IMR-90 (cell line): ENCODE measurements at regions not wholly inside any gene's neighbourhood (a gene's known extent, or its start where the extent isn't known, plus 50 kb on each side); places are given as distances from the start of the nearest gene placed in this dataset.

Experiments
- ATAC-seq: fragments of 200-7000 bp; cut with Tn5 transposase; 2 replicates; pipeline ENCODE4 v1.9.1; 2020; ENCODE audit warnings: low read depth, mild to moderate bottlenecking, moderate library complexity
- BruUV-seq: library from RNA; stranded (reverse); fragments of 400-500 nt; replicated peaks from 2 replicates; lab custom pipeline; 2021; lab: Mats Ljungman, UMichigan
- CTCF ChIA-PET: fragments of 300-600 bp; formaldehyde crosslinking; extraction: SDS; loops from one replicate; lab custom pipeline; 2021; ENCODE audit warnings: antibody characterized with exemption; lab: Yijun Ruan, JAX
- POLR2A ChIA-PET: fragments of 300-600 bp; sonication (Branson Sonifier 250); formaldehyde crosslinking; loops from one replicate; lab custom pipeline; 2022; ENCODE audit warnings: antibody characterized with exemption; ENCODE audit not compliant: unreplicated experiment; lab: Charles Lee
- DNase-seq: peaks from one replicate; pipeline ENCODE4 v3.0.0; 2013
- H2AFZ ChIP-seq: replicated peaks from 2 replicates; pipeline ENCODE3; 2013; ENCODE audit warnings: low read length, mild to moderate bottlenecking; ENCODE audit not compliant: poor library complexity
- H2AK5ac ChIP-seq: 2 replicates; pipeline ENCODE4 v1.6.1; 2013; ENCODE audit warnings: low read depth, low read length, inconsistent platforms
- H2AK9ac ChIP-seq: replicated peaks from 2 replicates; pipeline ENCODE3; 2013; ENCODE audit warnings: mild to moderate bottlenecking, low read depth, low read length, moderate library complexity; ENCODE audit not compliant: poor library complexity
- H2BK120ac ChIP-seq: 2 replicates; pipeline ENCODE4 v1.6.1; 2013; ENCODE audit warnings: low read depth, low read length, inconsistent platforms
- H2BK15ac ChIP-seq: 3 replicates; pipeline ENCODE4 v1.6.1; 2013; ENCODE audit warnings: low read depth, low read length, inconsistent platforms
- H2BK20ac ChIP-seq: 2 replicates; pipeline ENCODE4 v1.6.1; 2013; ENCODE audit warnings: low read depth, mild to moderate bottlenecking, inconsistent platforms, low read length, moderate library complexity
- H2BK5ac ChIP-seq: 2 replicates; pipeline ENCODE4 v1.6.1; 2013; ENCODE audit warnings: mild to moderate bottlenecking, low read depth, low read length, inconsistent platforms; ENCODE audit not compliant: poor library complexity, severe bottlenecking
- H3K14ac ChIP-seq: replicated peaks from 2 replicates; pipeline ENCODE4 v1.6.1; 2013; ENCODE audit warnings: low read depth, low read length, inconsistent platforms
- H3K18ac ChIP-seq: 2 replicates; pipeline ENCODE4 v1.6.1; 2013; ENCODE audit warnings: low read depth, low read length, control low read depth
- H3K23ac ChIP-seq: 2 replicates; pipeline ENCODE4 v1.6.1; 2013; ENCODE audit warnings: low read depth, low read length, inconsistent platforms
- H3K27ac ChIP-seq: 2 replicates; pipeline ENCODE4 v1.5.1; 2013; ENCODE audit warnings: mild to moderate bottlenecking, control low read depth, low read length; ENCODE audit not compliant: insufficient read depth
- H3K27me3 ChIP-seq: 2 replicates; pipeline ENCODE4 v1.6.1; 2013; ENCODE audit warnings: low read length; ENCODE audit not compliant: control insufficient read depth, insufficient read depth
- H3K36me3 ChIP-seq: 2 replicates; pipeline ENCODE4 v1.6.1; 2013; ENCODE audit warnings: low read length, mixed read lengths; ENCODE audit not compliant: control insufficient read depth, insufficient read depth
- H3K4ac ChIP-seq: 2 replicates; pipeline ENCODE4 v1.6.1; 2013; ENCODE audit warnings: low read depth, low read length, inconsistent platforms
- H3K4me1 ChIP-seq: 2 replicates; pipeline ENCODE4 v1.6.1; 2013; ENCODE audit warnings: low read length, mixed read lengths; ENCODE audit not compliant: control insufficient read depth, insufficient read depth
- H3K4me2 ChIP-seq: 2 replicates; pipeline ENCODE4 v1.6.1; 2013; ENCODE audit warnings: low read depth, mild to moderate bottlenecking, control low read depth, low read length, moderate library complexity
- H3K4me3 ChIP-seq: 2 replicates; pipeline ENCODE4 v1.5.1; 2013; ENCODE audit warnings: low read depth, mild to moderate bottlenecking, control low read depth, low read length, moderate library complexity; ENCODE audit not compliant: insufficient read depth
- H3K56ac ChIP-seq: 2 replicates; pipeline ENCODE4 v1.6.1; 2013; ENCODE audit warnings: low read length, inconsistent platforms; ENCODE audit not compliant: insufficient read depth; ENCODE audit errors: extremely low read depth
- H3K79me1 ChIP-seq, 2 experiments: 2 replicates each; pipeline ENCODE4 v1.6.1; 2013; ENCODE audit warnings: low read length in 2 of 2, inconsistent platforms in 1 of 2, low read depth in 1 of 2
- H3K9ac ChIP-seq: 2 replicates; pipeline ENCODE4 v1.6.1; 2013; ENCODE audit warnings: low read depth, low read length, control low read depth
- H3K9me1 ChIP-seq: 2 replicates; pipeline ENCODE4 v1.6.1; 2013; ENCODE audit warnings: low read length, inconsistent platforms; ENCODE audit not compliant: insufficient read depth
- H3K9me3 ChIP-seq: 2 replicates; pipeline ENCODE4 v1.6.1; 2013; ENCODE audit warnings: low read length; ENCODE audit not compliant: control insufficient read depth, insufficient read depth
- H4K20me1 ChIP-seq: 2 replicates; pipeline ENCODE4 v1.6.1; 2013; ENCODE audit warnings: low read length, inconsistent platforms; ENCODE audit not compliant: insufficient read depth
- H4K5ac ChIP-seq: 2 replicates; pipeline ENCODE4 v1.6.1; 2013; ENCODE audit warnings: mild to moderate bottlenecking, low read depth, low read length, control low read depth
- H4K8ac ChIP-seq, 2 experiments: 2 replicates each; pipeline ENCODE4 v1.6.1; 2013; ENCODE audit warnings: low read depth in 2 of 2, low read length in 2 of 2, control low read depth in 1 of 2, inconsistent platforms in 1 of 2
- H4K91ac ChIP-seq: 2 replicates; pipeline ENCODE4 v1.6.1; 2013; ENCODE audit warnings: low read depth, low read length, inconsistent platforms; ENCODE audit not compliant: insufficient read depth
- BHLHE40 ChIP-seq: fragments of 150-350 bp; IDR thresholded peaks from 2 replicates; pipeline ENCODE4 v1.6.1; 2016; ENCODE audit warnings: mild to moderate bottlenecking, low read depth, low read length
- CEBPB ChIP-seq: IDR thresholded peaks from 2 replicates; pipeline ENCODE4 v1.6.1; 2012; ENCODE audit warnings: low read depth, low read length, improper control_type of control experiment
- CHD1 ChIP-seq: IDR thresholded peaks from 2 replicates; pipeline ENCODE4 v1.6.1; 2012; ENCODE audit warnings: low read depth, low read length, improper control_type of control experiment
- ELK1 ChIP-seq: fragments of 150-350 bp; IDR thresholded peaks from 2 replicates; pipeline ENCODE4 v1.6.1; 2016; ENCODE audit warnings: low read depth, mild to moderate bottlenecking, low read length, moderate library complexity, borderline replicate concordance
- MAFK ChIP-seq: IDR thresholded peaks from 2 replicates; pipeline ENCODE4 v1.6.1; 2012; ENCODE audit warnings: low read depth, low read length, improper control_type of control experiment
- MAZ ChIP-seq: IDR thresholded peaks from 2 replicates; pipeline ENCODE4 v1.6.1; 2012; ENCODE audit warnings: low read depth, mild to moderate bottlenecking, low read length, improper control_type of control experiment, moderate library complexity, borderline replicate concordance
- MXI1 ChIP-seq: IDR thresholded peaks from 2 replicates; pipeline ENCODE4 v1.6.1; 2012; ENCODE audit warnings: low read depth, mild to moderate bottlenecking, low read length, moderate library complexity, borderline replicate concordance
- USF2 ChIP-seq: fragments of 150-350 bp; IDR thresholded peaks from 2 replicates; pipeline ENCODE4 v1.6.1; 2017; ENCODE audit warnings: mild to moderate bottlenecking, antibody characterized with exemption, low read length, low read depth
- WGBS, 2 experiments: methylation state at CpG; one replicate each; pipeline versions ENCODE4 v1.1.5 to v1.1.7; 2013; ENCODE audit warnings: missing lambda C conversion rate in 2 of 2; ENCODE audit not compliant: insufficient read length in 1 of 2; ENCODE audit errors: extremely low coverage in 2 of 2; 5-methylcytosine and 5-hydroxymethylcytosine counted together
- dilution Hi-C: fragments of 300-500 bp; cut with HindIII; formaldehyde crosslinking; loops from one replicate; pipeline ENCODE4 v1.14.3; 2018; ENCODE audit warnings: low sequenced_read_pairs; ENCODE audit not compliant: unreplicated experiment
- in situ Hi-C: fragments of 300-500 bp; cut with MboI; formaldehyde crosslinking; loops from 3 replicates; pipeline ENCODE4 v1.14.3; 2019; ENCODE audit warnings: low sequenced_read_pairs, inconsistent platforms, mixed read lengths
- intact Hi-C: fragments of 100-400 bp; cut with micrococcal nuclease; formaldehyde crosslinking; loops from 2 replicates; pipeline ENCODE4 v1.10.0; 2022

GRCh38 chr16:80330803-80331202, 210.0 kb upstream of the DYNLRB2 start:
- ChIA-PET CTCF (interaction anchor here (1.8 to 2.0 kb wide), 2 partner anchors 13 to 17 kb away, joined by 5 to 7 read pairs; no protein-coding TSS in a partner anchor), POLR2A (no interaction called here)
- Histone ChIP-seq H3K4me2 (no peak overlapping the region), H3K79me1 (no peaks in the 10 kb centered on the region), H3K9me3 (no peaks in the 10 kb centered on the region), H3K4me3 (no peak overlapping the region), H2AK9ac (no peak overlapping the region), H3K36me3 (no peaks in the 10 kb centered on the region), H2AFZ (no peak overlapping the region), H4K20me1 (no peaks in the 10 kb centered on the region), H3K4ac (no peak overlapping the region), H4K91ac (no peak overlapping the region), H2BK15ac (no peak overlapping the region), H4K5ac (no peak overlapping the region), H3K27me3 (peaks cover 10% of the 10 kb centered on the region), H2BK120ac (no peak overlapping the region), H4K8ac (no peak overlapping the region), H2AK5ac (no peak overlapping the region), H3K4me1 (no peaks in the 10 kb centered on the region), H3K9me1 (no peaks in the 10 kb centered on the region), H3K9ac (no peak overlapping the region), H3K56ac (no peak overlapping the region), H2BK5ac (no peak overlapping the region), H3K23ac (no peak overlapping the region), H2BK20ac (no peak overlapping the region), H3K27ac (no peak overlapping the region), H3K14ac (no peak overlapping the region), H3K18ac (no peak overlapping the region)
- in situ Hi-C loops (no loop called here), dilution Hi-C loops (no loop called here), intact Hi-C loops (no loop called here)
- DNase-seq (no peak), ATAC-seq (no peak)
- TF ChIP-seq CHD1, result no peak
- no peak for TF ChIP-seq BHLHE40
- TF ChIP-seq ELK1, result no peak
- no peak for TF ChIP-seq MAZ
- no peak for TF ChIP-seq CEBPB
- no peak for TF ChIP-seq MXI1
- no peak for TF ChIP-seq USF2
- TF ChIP-seq MAFK, result no peak
- BruUV-seq, result no TSS peak
- 59% methylated on average over 2 of the region's 3 CpGs; no CpG with 5 or more reads in 1 of the 2 experiments for WGBS, 2 experiments
